HL-60 (cell line): ENCODE measurements at regions not wholly inside any gene's neighbourhood (a gene's known extent, or its start where the extent isn't known, plus 50 kb on each side); places are given as distances from the start of the nearest gene placed in this dataset.

Experiments used
- DNase-seq, 2 experiments: peaks; one replicate each; pipeline ENCODE4 v3.0.0-alpha.2; 2010 to 2020; ENCODE audit warnings: low read depth in 1 of 2, low spot score in 1 of 2
- H3K27ac ChIP-seq: fragments of 250-450 bp; sonication (Bioruptor Pico); replicated peaks from 2 replicates; pipeline ENCODE4 v1.5.1; 2020; ENCODE audit warnings: mild to moderate bottlenecking, moderate library complexity
- H3K27me3 ChIP-seq: fragments of 250-450 bp; sonication (Bioruptor Pico); 2 replicates; pipeline ENCODE4 v1.5.1; 2021; ENCODE audit warnings: mild to moderate bottlenecking, moderate library complexity; ENCODE audit not compliant: insufficient read depth, poor library complexity, severe bottlenecking
- H3K4me3 ChIP-seq: replicated peaks from 2 replicates; pipeline ENCODE4 v1.5.1; 2011; ENCODE audit warnings: mild to moderate bottlenecking, control low read depth, low read length; ENCODE audit not compliant: insufficient read depth
- GABPA ChIP-seq: IDR thresholded peaks from 2 replicates; pipeline ENCODE4 v1.6.1; 2012; ENCODE audit warnings: low read depth
- POLR2AphosphoS5 ChIP-seq: IDR thresholded peaks from 2 replicates; pipeline ENCODE4 v1.6.1; 2012; ENCODE audit warnings: low read depth
- SPI1 ChIP-seq: IDR thresholded peaks from 2 replicates; pipeline ENCODE4 v1.6.1; 2012; ENCODE audit warnings: low read depth, mild to moderate bottlenecking, borderline replicate concordance
- TF ChIP-seq, protein P1 (sequence below): IDR thresholded peaks from 2 replicates; pipeline ENCODE4 v1.6.1; 2012; ENCODE audit warnings: low read depth; ENCODE audit not compliant: insufficient replicate concordance
- TF ChIP-seq, protein P2 (sequence below): IDR thresholded peaks from one replicate; pipeline ENCODE4 v1.5.1; 2011; ENCODE audit warnings: low read length, control low read depth, inconsistent platforms; ENCODE audit not compliant: insufficient read depth

DNA sequence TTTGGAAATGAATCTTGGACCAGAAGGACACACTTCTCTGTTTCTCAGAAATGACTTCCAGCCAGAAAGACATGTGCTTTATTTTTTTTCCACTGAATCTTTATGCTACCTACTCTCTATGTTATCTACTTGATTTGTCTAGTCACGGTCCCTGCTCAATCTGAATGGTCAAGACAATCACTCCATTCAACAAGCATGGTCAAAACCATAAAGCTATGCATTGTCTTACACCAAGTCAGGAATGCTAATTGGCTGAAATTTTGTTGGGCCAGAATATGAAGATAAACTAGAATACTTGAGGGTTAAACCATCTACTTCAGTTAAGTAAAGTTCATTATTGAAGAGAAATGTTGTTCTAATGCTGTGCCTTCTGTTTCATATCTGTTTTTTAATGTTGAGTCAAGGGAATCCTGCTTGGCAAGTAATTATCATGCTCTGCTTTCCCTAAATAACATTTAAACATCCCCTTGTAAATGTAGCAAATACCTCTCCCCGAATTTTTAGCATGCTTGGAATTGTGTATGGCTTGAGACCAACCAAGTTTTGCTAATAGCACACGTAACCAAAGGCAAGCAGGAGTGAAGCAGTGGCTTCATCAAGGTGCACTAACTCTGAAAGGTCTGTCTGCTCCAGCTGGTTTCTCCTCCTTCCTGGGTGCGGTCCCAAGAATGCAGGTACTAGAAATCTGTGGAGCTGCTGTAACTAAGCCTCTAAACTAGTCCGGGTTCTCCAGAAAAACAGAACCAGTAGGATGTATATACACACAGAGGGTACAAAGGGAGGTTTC lies 190.3 kb upstream of the CDYL start:
- TF ChIP-seq SPI1: no peak
- TF ChIP-seq, protein P1, sequence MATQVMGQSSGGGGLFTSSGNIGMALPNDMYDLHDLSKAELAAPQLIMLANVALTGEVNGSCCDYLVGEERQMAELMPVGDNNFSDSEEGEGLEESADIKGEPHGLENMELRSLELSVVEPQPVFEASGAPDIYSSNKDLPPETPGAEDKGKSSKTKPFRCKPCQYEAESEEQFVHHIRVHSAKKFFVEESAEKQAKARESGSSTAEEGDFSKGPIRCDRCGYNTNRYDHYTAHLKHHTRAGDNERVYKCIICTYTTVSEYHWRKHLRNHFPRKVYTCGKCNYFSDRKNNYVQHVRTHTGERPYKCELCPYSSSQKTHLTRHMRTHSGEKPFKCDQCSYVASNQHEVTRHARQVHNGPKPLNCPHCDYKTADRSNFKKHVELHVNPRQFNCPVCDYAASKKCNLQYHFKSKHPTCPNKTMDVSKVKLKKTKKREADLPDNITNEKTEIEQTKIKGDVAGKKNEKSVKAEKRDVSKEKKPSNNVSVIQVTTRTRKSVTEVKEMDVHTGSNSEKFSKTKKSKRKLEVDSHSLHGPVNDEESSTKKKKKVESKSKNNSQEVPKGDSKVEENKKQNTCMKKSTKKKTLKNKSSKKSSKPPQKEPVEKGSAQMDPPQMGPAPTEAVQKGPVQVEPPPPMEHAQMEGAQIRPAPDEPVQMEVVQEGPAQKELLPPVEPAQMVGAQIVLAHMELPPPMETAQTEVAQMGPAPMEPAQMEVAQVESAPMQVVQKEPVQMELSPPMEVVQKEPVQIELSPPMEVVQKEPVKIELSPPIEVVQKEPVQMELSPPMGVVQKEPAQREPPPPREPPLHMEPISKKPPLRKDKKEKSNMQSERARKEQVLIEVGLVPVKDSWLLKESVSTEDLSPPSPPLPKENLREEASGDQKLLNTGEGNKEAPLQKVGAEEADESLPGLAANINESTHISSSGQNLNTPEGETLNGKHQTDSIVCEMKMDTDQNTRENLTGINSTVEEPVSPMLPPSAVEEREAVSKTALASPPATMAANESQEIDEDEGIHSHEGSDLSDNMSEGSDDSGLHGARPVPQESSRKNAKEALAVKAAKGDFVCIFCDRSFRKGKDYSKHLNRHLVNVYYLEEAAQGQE: no peak
- TF ChIP-seq POLR2AphosphoS5: no peak
- no peak for TF ChIP-seq GABPA
- TF ChIP-seq, protein P2, sequence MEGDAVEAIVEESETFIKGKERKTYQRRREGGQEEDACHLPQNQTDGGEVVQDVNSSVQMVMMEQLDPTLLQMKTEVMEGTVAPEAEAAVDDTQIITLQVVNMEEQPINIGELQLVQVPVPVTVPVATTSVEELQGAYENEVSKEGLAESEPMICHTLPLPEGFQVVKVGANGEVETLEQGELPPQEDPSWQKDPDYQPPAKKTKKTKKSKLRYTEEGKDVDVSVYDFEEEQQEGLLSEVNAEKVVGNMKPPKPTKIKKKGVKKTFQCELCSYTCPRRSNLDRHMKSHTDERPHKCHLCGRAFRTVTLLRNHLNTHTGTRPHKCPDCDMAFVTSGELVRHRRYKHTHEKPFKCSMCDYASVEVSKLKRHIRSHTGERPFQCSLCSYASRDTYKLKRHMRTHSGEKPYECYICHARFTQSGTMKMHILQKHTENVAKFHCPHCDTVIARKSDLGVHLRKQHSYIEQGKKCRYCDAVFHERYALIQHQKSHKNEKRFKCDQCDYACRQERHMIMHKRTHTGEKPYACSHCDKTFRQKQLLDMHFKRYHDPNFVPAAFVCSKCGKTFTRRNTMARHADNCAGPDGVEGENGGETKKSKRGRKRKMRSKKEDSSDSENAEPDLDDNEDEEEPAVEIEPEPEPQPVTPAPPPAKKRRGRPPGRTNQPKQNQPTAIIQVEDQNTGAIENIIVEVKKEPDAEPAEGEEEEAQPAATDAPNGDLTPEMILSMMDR: no peak
- no peak for DNase-seq
- Histone ChIP-seq H3K27me3 (no peaks in the 10 kb centered on the region), H3K27ac (no peak overlapping the region), H3K4me3 (no peak overlapping the region)

DNA sequence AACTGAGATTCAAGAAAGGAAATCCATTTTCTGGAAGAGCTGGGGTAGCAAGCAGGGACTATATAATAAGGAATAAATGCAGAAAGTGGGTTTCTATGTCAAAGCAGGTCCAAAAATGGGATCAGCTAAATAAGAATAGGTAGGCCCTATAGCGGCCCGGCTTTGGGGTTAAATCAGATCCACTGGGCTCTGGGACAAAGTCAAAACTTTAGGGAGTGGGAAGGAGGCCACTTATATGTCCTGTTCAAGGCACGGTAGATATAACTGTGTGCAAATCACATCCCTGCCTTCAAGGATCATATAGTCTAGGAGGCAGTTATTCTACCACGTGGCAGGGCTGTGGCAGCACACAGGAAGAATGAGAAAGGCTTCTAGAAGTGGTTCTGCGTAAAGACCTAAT lies 191.4 kb upstream of the CDYL start:
- no peak overlapping the region for H3K4me3 ChIP-seq
- H3K27me3 ChIP-seq: no peaks in the 10 kb centered on the region
- no peak overlapping the region for H3K27ac ChIP-seq
- TF ChIP-seq, protein P1: no peak
- TF ChIP-seq POLR2AphosphoS5: no peak
- TF ChIP-seq, protein P2: no peak
- no peak for TF ChIP-seq GABPA
- TF ChIP-seq SPI1: no peak
- DNase-seq: no peak

DNA sequence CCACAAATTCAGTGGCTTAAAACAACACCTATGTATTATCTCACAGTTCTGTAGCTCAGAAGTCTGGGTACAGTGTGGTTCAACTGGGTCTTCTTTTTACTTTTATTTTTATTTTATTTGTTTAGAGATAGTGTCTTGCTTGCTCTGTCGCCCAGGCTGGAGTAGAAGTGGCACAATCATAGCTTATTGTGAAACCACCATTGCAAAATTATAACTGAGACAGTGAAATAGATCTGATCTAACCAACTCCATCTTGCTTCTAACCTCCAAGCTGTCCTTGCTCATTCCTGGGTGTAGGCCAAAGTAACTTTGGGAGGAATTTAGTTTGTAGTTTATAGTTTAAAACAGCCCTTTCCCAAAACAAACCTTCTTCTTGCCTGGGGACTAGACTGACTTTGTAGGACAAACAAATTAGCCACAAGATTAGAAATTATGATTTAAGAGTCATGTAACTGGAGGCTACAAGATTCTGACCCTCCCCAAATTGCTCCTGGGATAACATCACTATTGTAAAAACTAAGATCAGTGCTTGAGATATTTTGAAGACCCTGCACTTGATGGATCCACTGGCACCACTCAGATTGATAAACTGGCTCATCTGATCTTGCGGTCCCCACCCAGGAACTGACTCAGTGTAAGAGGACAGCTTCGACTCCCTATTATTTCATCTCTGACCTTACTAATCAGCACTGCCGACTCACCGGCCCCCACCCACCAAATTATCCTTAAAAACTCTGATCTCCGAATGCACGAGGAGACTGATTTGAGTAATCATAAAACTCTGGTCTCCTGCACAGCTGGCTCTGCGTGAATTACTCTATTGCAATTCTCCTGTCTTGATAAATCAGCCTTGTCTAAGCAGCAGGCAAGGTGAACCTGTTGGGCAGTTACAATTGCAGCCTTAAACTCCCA lies 193.4 kb upstream of the CDYL start:
- DNase-seq: peak; percentile 54 to 58
- Histone ChIP-seq H3K27ac (no peak overlapping the region), H3K4me3 (no peak overlapping the region), H3K27me3 (no peaks in the 10 kb centered on the region)
- no peak for TF ChIP-seq GABPA
- TF ChIP-seq POLR2AphosphoS5: no peak
- no peak for TF ChIP-seq SPI1
- TF ChIP-seq, protein P1: no peak
- TF ChIP-seq, protein P2: no peak
